SK-N-MC (cell line): ENCODE measurements at regions not wholly inside any gene's neighbourhood (a gene's known extent, or its start where the extent isn't known, plus 50 kb on each side); places are given as distances from the start of the nearest gene placed in this dataset.

Experiments used
- EZH2 ChIP-seq: fragments of 200-600 bp; sonication (generic); IDR thresholded peaks from one replicate; pipeline ENCODE4 v1.6.1; 2017; ENCODE audit warnings: antibody characterized with exemption
- FOXP2 ChIP-seq: optimal IDR thresholded peaks from 2 replicates; pipeline ENCODE3; 2011; ENCODE audit warnings: mild to moderate bottlenecking, moderate library complexity; ENCODE audit not compliant: insufficient read depth; ENCODE audit errors: extremely low read length, control extremely low read depth
- POLR2AphosphoS5 ChIP-seq: IDR thresholded peaks from 2 replicates; pipeline ENCODE4 v1.6.1; 2012; ENCODE audit warnings: mild to moderate bottlenecking, low read depth, low read length, borderline replicate concordance

GRCh38 chr6:19519941-19520340 lies 317.2 kb upstream of the ID4 start:
- TF ChIP-seq POLR2AphosphoS5 = no peak
- no peak for TF ChIP-seq EZH2
- no peak for TF ChIP-seq FOXP2
